ENCODE measurements at regions not wholly inside any gene's neighbourhood (a gene's known extent, or its start where the extent isn't known, plus 50 kb on each side); places are given as distances from the start of the nearest gene placed in this dataset.

- TF ChIP-seq CTCF (IDR thresholded peaks at IDR 0.05) (no peak), POLR2A (IDR thresholded peaks at IDR 0.05) (no peak)
Observed at GRCh38 chr2:2910259-2910658, 467.4 kb downstream of the EIPR1 start.

Measured in body of pancreas (tissue), 4 donors.